HG03066 (cell line): ENCODE measurements at regions not wholly inside any gene's neighbourhood (a gene's known extent, or its start where the extent isn't known, plus 50 kb on each side); places are given as distances from the start of the nearest gene placed in this dataset.
"Not testable (repeated sequence)": the region's sequence is repeated elsewhere in the genome, so short reads cannot be mapped to it uniquely, and the experiment has no call there.

Experiments used
- ATAC-seq: cut with Tn5 transposase; IDR thresholded peaks from one replicate; pipeline ENCODE4 v1.9.1; 2021; ENCODE audit warnings: low read depth; ENCODE audit not compliant: unreplicated experiment

- no peak for ATAC-seq
These were observed 183.6 kb downstream of the PRL start for GRCh38 chr6:22113026-22113766.

DNA sequence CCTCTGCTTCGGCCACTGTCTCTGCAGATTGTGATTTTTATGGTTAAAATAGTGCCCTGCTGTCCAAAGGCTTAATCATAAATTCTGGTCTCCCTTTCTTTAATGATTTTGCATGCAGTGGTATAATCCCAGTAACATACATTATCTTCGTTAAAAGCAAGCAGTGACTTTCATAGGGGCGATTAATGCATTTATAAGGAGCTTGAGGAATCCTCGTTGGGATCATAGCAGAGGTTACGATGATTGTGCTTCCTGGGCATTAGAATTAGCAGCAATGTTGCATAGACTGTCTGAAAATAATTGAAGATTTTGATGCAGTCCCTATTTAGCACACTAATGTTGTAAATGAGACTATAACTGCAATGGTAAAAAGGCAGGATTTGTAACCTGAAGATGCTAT lies 181.3 kb downstream of the PRL start:
- ATAC-seq: no peak

DNA sequence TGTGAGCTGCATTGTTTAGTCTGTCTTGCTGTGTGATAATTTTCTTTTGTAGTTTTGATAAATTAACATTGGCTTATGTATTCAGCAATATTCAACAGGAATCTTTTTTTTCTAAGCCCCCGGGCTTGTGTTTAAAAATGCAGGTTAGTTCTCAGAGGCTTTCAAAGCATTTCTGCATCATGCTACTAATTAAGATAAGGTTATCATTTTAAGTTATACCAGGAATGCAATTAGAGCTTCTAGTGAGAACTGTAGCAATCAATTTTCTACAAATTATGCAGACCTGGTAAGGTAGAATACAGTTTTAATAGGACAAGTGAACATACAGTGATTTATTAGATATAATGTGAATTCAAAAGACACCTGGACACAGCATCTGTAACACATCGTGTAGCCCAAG lies 179.2 kb downstream of the PRL start:
- no peak for ATAC-seq

DNA sequence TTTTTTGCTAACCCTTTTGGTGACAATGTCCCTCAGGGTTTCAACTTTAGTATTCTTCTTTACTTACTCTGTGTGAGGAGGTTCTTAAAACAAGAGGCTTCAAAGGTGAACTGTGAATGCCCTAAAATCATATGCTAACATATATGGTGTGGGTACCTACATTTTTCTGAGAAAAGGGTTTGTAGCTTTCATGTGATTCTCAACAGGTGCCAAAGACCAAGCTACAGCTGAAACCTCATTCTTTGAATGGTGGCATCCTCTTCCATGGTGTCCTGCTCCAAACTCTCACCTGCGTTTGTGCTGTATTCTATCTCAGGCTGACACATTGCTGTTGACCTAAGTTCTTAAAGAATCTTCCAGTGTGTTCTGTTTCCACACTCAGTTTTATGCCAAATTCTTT lies 177.3 kb downstream of the PRL start:
- no peak for ATAC-seq

DNA sequence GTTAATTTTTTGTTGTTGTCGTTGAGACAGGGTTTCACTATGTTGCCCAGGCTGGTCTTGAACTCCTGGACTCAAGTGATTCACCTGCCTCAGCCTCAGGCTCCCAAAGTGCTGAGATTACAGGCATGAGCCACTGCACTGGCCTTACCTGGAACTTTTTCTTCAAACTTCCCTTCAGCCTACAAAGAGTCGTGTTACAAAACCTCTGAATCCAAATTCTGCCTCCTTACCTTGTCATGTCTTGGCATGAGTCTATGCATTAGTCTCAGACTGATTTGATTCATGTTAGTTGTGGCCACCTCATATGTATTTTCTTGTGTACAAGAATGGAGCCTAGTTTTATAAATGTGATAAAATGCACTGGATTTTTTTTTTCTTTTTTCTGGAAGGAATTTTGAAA lies 172.1 kb downstream of the PRL start:
- ATAC-seq: no peak

DNA sequence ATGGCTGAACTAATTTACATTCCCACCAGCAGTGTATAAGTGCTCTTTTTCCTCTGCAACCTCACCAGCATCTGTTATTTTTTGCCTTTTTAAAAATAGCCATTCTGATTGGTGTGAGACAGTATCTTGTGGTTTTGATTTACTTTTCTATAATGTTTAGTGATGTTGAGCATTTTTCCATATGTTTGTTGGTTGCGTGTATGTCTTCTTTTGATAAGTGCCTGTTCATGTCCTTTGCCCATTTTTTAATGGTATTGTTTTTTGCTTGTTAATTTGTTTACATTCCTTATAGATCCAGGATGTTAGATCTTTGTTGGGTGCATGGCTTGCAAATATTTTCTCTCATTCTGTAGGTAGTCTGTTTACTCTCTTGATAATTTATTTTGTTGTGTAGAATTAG lies 169.9 kb downstream of the PRL start:
- ATAC-seq: no peak

- no peak for ATAC-seq
These were observed 167.1 kb downstream of the PRL start for GRCh38 chr6:22129751-22130150.

- ATAC-seq: no peak
These were observed 164.2 kb downstream of the PRL start for GRCh38 chr6:22132656-22133055.

DNA sequence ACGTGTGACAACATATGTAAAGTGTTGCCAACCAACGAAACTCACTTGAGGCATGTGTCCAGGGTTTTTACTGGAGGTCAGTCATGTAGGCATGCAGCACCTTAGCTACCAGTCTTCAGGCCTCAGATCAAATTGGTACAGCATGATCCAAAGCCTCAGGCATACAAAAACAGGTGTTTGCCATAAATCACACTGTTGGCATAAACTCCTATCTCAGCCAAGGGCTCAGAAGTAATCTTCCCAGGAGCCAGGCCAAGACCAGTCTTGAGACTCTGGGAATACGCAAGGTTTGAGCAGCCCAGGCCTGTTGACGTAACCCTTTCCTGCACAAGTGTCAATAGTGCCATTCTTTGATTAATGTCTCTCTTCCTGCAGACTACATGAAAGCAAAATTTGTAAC lies 163.5 kb downstream of the PRL start:
- no peak for ATAC-seq

GRCh38 chr6:22134308-22134707 lies 162.5 kb downstream of the PRL start:
- ATAC-seq: no peak

DNA sequence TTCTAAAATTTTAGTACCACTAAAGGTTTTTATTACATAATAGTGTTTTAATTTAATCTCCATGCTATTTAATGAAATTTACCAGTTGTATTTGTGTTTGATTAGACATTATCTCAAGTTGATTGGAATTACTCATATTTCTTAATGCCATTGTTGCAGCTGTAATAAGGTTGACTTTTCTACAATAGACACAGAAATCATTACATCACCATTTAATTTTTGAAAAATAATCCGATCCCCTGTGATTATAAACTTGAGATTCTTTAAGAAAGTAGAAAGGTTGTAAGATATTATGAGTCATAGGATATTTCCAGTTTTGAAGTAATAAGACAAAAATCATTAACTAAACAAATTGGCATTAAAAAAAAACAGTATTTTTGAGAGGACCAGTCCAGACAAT lies 161.4 kb downstream of the PRL start:
- ATAC-seq: no peak

- not testable (repeated sequence) for ATAC-seq
These were observed 156.1 kb downstream of the PRL start for GRCh38 chr6:22140736-22141135.

GRCh38 chr6:22141241-22141745 lies 155.5 kb downstream of the PRL start:
- no peak for ATAC-seq

DNA sequence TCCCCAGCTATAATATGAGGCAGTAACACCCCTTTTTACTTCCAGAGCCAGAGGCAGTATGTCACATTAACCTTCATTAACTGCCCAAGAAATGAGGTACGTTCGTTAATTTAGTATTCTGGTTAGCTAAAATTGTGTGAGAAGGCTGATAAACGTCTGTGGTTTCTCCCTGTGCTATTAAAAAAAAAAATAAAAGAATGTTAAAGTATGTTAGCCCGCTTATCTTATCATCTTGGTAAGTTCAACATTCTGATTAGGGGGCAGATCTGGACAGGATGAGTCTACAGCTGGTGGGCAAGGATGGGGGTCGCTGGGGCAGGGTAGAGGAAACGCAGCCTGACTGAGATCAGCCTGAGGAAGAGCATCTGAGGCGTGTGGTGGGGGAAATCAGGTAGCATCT lies 154.0 kb downstream of the PRL start:
- no peak for ATAC-seq

GRCh38 chr6:22145376-22145775 lies 151.5 kb downstream of the PRL start:
- no peak for ATAC-seq

- ATAC-seq: no peak
These were observed 150.8 kb downstream of the PRL start for GRCh38 chr6:22145823-22146677.

DNA sequence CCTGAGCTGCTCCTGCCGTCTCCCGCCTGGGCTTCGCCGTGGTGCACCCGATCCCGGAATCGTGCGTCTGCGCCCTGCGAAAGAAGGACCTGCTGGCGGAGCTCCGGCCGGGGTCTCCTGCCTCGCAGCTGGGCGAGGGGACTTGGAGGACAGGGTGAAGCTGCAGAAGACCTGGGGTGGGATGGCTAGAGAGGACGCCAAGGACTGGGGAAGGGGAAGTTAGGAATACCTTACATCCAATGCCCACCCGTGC lies 150.2 kb downstream of the PRL start:
- no peak for ATAC-seq

- ATAC-seq: no peak
These were observed 149.7 kb downstream of the PRL start for GRCh38 chr6:22146931-22147701.

DNA sequence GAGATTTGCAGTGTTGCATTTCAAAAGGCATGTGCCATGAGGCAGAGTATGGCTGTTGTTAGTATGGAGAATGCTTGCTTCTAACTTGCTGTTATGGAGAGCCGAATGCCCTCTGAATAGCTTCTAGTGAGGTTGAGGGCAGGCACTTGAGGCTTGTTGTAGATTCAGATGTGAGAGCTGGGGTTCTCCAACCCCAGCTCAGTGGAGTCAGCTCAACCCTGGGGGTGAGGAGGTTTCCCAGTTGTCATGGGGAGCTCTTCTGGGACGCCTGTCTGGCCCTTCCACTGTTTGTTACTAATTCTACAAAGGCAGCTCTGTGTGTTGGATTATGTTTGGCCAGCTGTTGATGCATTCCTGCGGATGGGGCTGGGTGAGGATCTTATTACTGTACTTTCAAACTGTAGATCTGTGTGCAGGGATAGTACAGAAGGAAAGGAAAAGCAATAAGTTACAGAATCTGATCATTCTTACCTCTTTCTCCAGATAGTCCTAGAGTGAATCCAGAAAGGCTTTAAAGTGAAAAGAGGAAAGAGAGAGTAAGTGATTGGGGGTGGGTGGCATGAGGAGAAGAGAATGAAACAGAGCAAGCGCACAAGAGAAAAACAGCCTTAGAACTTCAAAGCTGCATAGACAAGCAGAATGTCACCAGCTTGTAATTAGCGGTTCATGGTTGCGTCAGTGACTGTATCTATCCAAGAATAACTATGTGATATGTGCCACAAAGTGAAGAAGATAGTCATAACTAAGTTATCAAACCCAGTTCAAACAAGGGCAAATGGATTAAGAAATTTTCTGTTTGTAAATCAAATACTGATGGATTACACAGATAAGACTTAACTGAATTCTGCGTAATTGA lies 148.7 kb downstream of the PRL start:
- ATAC-seq: no peak

DNA sequence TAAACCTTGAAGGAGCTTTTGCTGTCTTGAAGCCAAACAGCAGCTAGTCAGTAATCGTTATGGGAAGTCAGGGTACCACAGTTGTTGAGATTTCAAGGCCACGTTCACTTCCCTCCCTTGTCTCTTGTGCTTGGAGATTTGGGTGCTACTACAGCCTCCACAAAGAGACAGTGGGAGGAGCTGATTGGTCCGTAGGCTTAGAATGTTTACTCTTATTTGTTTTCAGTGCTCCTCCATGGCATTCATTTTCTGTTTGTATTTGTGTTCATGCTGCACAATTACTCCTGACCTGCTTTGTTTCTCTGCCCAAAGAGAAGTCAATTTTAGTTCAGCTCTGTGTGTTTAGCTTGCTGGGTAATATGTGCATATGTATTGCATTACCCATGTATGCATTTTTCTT lies 147.7 kb downstream of the PRL start:
- ATAC-seq: no peak
